MM.1S (cell line): ENCODE measurements at regions not wholly inside any gene's neighbourhood (a gene's known extent, or its start where the extent isn't known, plus 50 kb on each side); places are given as distances from the start of the nearest gene placed in this dataset.

Experiments
- DNase-seq: peaks from one replicate; pipeline ENCODE4 v3.0.0-alpha.2; 2015
- H2AFZ ChIP-seq: fragments of 300-600 bp; sonication (generic); 2 replicates; pipeline ENCODE4 v1.6.0; 2016; ENCODE audit warnings: antibody characterized with exemption, low read length
- H3F3A ChIP-seq: fragments of 300-600 bp; sonication (generic); 2 replicates; pipeline ENCODE4 v1.6.1; 2016; ENCODE audit warnings: mild to moderate bottlenecking, antibody characterized with exemption, low read length, moderate library complexity, mixed read lengths; ENCODE audit not compliant: insufficient read depth
- H3K27ac ChIP-seq: fragments of 300-600 bp; sonication (generic); 2 replicates; pipeline ENCODE4 v1.5.1; 2016; ENCODE audit warnings: mild to moderate bottlenecking, low read length
- H3K27me3 ChIP-seq: fragments of 300-600 bp; sonication (generic); replicated peaks from 2 replicates; pipeline ENCODE4 v1.6.0; 2016; ENCODE audit warnings: low read length; ENCODE audit not compliant: insufficient read depth
- H3K36me3 ChIP-seq: fragments of 300-600 bp; sonication (generic); replicated peaks from 2 replicates; pipeline ENCODE4 v1.6.1; 2016; ENCODE audit warnings: mild to moderate bottlenecking, low read length, mixed read lengths; ENCODE audit not compliant: insufficient read depth
- H3K4me1 ChIP-seq: fragments of 300-600 bp; sonication (generic); 2 replicates; pipeline ENCODE4 v1.6.1; 2016; ENCODE audit warnings: low read length, mixed read lengths
- H3K4me2 ChIP-seq: fragments of 300-600 bp; sonication (generic); 2 replicates; pipeline ENCODE4 v1.6.0; 2016; ENCODE audit warnings: low read depth, low read length
- H3K4me3 ChIP-seq: fragments of 300-600 bp; sonication (generic); 2 replicates; pipeline ENCODE4 v1.5.1; 2016; ENCODE audit warnings: low read length, mixed read lengths
- H3K79me2 ChIP-seq: fragments of 300-600 bp; sonication (generic); 2 replicates; pipeline ENCODE4 v1.6.1; 2016; ENCODE audit warnings: mixed run types, low read length, mixed read lengths
- H3K9ac ChIP-seq: fragments of 300-600 bp; sonication (generic); 2 replicates; pipeline ENCODE4 v1.6.1; 2016; ENCODE audit warnings: low read length, mixed read lengths
- H3K9me2 ChIP-seq: fragments of 300-600 bp; sonication (generic); replicated peaks from 2 replicates; pipeline ENCODE4 v1.6.1; 2016; ENCODE audit warnings: mild to moderate bottlenecking, low read length, mixed read lengths; ENCODE audit not compliant: insufficient read depth
- H3K9me3 ChIP-seq: fragments of 300-600 bp; sonication (generic); replicated peaks from 2 replicates; pipeline ENCODE4 v1.6.1; 2016; ENCODE audit warnings: mild to moderate bottlenecking, low read length, mixed read lengths; ENCODE audit not compliant: insufficient read depth
- H4K20me1 ChIP-seq: fragments of 300-600 bp; sonication (generic); 2 replicates; pipeline ENCODE4 v1.6.1; 2016; ENCODE audit warnings: mild to moderate bottlenecking, low read length, moderate library complexity, mixed read lengths; ENCODE audit not compliant: insufficient read depth
- EZH2 ChIP-seq: fragments of 300-600 bp; sonication (generic); optimal IDR thresholded peaks from 2 replicates; pipeline ENCODE3; 2017; ENCODE audit warnings: low read depth, mild to moderate bottlenecking, antibody characterized with exemption, low read length, mixed read lengths
- EZH2phosphoT487 ChIP-seq: fragments of 300-600 bp; sonication (generic); IDR thresholded peaks from 2 replicates; pipeline ENCODE4 v1.6.1; 2018; ENCODE audit warnings: antibody characterized with exemption, low read length
- TF ChIP-seq, protein P1 (sequence below): fragments of 300-600 bp; sonication (generic); IDR thresholded peaks from 2 replicates; pipeline ENCODE4 v1.5.1; 2016; ENCODE audit warnings: antibody characterized with exemption, low read length, mixed read lengths

DNA sequence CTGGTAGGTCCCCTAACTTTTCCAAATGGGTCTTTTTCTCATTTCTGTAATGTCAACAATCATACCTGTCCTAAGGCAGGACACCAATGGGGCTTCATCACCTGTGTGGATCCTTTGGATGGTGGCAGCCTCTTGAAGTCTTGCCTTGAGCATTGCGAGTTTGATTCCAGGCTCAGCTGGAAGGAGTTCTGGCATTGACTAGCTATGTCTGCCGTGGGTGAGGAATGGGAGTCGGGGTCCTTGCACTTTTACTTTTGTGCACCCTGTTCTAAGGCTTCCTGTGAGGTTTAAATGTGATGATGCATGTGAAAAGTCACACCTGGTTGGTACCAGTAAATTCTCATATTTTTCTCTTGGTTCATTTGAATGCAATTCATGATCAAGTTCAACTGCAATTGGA lies 55.9 kb upstream of the CTBP2 start:
- no peaks in the 10 kb centered on the region for H3K36me3 ChIP-seq
- H3K4me3 ChIP-seq, result no peak overlapping the region
- H3F3A ChIP-seq, result no peaks in the 10 kb centered on the region
- no peak overlapping the region for H3K4me2 ChIP-seq
- no peaks in the 10 kb centered on the region for H3K4me1 ChIP-seq
- H3K27me3 ChIP-seq, result peaks cover 14% of the 10 kb centered on the region
- DNase-seq, result no peak
- H2AFZ ChIP-seq, result no peak overlapping the region
- H3K9me3 ChIP-seq, result no peaks in the 10 kb centered on the region
- no peaks in the 10 kb centered on the region for H3K9me2 ChIP-seq
- H3K27ac ChIP-seq, result no peak overlapping the region
- TF ChIP-seq EZH2phosphoT487 (no peak), EZH2 (no peak)
- TF ChIP-seq, protein P1, sequence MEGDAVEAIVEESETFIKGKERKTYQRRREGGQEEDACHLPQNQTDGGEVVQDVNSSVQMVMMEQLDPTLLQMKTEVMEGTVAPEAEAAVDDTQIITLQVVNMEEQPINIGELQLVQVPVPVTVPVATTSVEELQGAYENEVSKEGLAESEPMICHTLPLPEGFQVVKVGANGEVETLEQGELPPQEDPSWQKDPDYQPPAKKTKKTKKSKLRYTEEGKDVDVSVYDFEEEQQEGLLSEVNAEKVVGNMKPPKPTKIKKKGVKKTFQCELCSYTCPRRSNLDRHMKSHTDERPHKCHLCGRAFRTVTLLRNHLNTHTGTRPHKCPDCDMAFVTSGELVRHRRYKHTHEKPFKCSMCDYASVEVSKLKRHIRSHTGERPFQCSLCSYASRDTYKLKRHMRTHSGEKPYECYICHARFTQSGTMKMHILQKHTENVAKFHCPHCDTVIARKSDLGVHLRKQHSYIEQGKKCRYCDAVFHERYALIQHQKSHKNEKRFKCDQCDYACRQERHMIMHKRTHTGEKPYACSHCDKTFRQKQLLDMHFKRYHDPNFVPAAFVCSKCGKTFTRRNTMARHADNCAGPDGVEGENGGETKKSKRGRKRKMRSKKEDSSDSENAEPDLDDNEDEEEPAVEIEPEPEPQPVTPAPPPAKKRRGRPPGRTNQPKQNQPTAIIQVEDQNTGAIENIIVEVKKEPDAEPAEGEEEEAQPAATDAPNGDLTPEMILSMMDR, result no peak
- no peaks in the 10 kb centered on the region for H4K20me1 ChIP-seq
- H3K9ac ChIP-seq, result no peak overlapping the region
- no peaks in the 10 kb centered on the region for H3K79me2 ChIP-seq

DNA sequence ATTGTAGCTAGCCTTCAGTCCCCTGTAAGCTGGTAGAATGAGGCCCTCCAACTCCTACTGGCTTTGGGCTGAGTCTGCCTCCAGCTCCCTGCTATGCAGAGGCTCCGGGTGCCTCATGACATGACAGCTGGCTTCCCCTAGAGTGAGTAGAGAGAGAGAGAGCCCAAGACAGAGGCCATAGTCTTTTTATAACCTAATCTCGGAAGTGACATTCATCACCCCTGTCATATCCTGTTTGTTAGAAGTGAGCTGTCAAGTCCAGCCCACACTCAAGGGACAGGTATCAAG lies 53.9 kb upstream of the CTBP2 start:
- TF ChIP-seq EZH2phosphoT487 (no peak), EZH2 (no peak)
- TF ChIP-seq, protein P1, result no peak
- Histone ChIP-seq H3K27ac (no peak overlapping the region), H3K79me2 (no peaks in the 10 kb centered on the region), H3K9ac (no peak overlapping the region), H3F3A (no peaks in the 10 kb centered on the region), H3K4me1 (no peaks in the 10 kb centered on the region), H3K4me2 (no peak overlapping the region), H3K4me3 (no peak overlapping the region), H3K36me3 (no peaks in the 10 kb centered on the region), H3K9me3 (no peaks in the 10 kb centered on the region), H3K9me2 (no peaks in the 10 kb centered on the region), H2AFZ (no peak overlapping the region), H4K20me1 (no peaks in the 10 kb centered on the region), H3K27me3 (peaks cover 13% of the 10 kb centered on the region; the same call in 1 of the 2 replicates)
- no peak for DNase-seq

DNA sequence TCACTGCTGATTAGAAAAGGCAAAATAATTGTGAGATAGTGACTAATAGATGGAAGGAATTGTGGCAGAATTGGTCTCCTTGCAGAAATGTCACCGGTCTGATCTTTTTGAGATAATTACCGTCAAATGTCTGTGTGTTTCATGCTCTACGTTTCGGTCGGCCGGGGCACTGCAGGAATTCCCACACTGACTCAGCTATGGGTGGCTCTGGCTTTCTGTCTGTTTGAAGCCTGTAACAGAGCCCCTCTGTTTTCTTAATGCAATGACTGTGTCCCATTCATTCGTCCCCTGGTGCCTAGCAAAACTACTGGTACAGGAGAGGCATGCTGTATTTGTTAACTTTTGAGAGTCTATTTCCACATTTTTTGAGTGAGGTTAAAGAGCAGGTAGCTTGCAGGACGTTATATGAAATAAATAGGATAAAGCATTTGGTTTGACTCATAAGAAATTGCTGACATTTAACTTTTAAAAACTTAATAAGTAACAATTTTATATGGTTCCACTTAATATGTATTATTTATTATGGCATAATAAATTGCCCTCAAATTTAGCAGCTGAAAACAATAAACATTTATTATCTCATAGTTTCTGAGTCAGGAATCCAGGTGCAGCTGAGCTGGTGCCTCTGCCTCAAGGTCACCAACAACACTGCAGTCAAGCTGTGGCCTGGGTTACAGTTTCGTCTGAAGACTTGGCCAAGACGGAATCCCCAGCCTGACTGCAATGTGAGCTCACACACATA lies 53.3 kb upstream of the CTBP2 start:
- Histone ChIP-seq H3K9me3 (no peaks in the 10 kb centered on the region), H3K9ac (no peak overlapping the region), H4K20me1 (no peaks in the 10 kb centered on the region), H3K4me3 (no peak overlapping the region), H2AFZ (no peak overlapping the region), H3F3A (no peaks in the 10 kb centered on the region), H3K27me3 (peaks cover 13% of the 10 kb centered on the region; the same call in 1 of the 2 replicates), H3K36me3 (no peaks in the 10 kb centered on the region), H3K27ac (no peak overlapping the region), H3K79me2 (no peaks in the 10 kb centered on the region), H3K4me2 (no peak overlapping the region), H3K4me1 (no peaks in the 10 kb centered on the region), H3K9me2 (no peaks in the 10 kb centered on the region)
- TF ChIP-seq, protein P1, result no peak
- no peak for TF ChIP-seq EZH2
- TF ChIP-seq EZH2phosphoT487, result no peak
- no peak for DNase-seq
